Colonic mucosa (tissue), 4 donors: ENCODE measurements at regions not wholly inside any gene's neighbourhood (a gene's known extent, or its start where the extent isn't known, plus 50 kb on each side); places are given as distances from the start of the nearest gene placed in this dataset.

Experiments used
- DNase-seq: peaks from one replicate; pipeline ENCODE4 v3.0.0-alpha.2; 2020
- H3K27ac ChIP-seq: fragments of 200-600 bp; one replicate; pipeline ENCODE4 v1.8.0; 2021
- H3K27me3 ChIP-seq: fragments of 200-600 bp; one replicate; pipeline ENCODE4 v1.8.0; 2021
- H3K36me3 ChIP-seq: fragments of 200-600 bp; one replicate; pipeline ENCODE4 v1.8.0; 2021
- H3K4me1 ChIP-seq: fragments of 200-600 bp; one replicate; pipeline ENCODE4 v1.8.0; 2021; ENCODE audit warnings: mild to moderate bottlenecking
- H3K4me3 ChIP-seq: fragments of 200-600 bp; one replicate; pipeline ENCODE4 v1.8.0; 2021
- H3K9ac ChIP-seq, 2 donors: one replicate each; pipeline ENCODE4 v1.7.0; 2013; ENCODE audit warnings: control low read depth in 2 of 2, low read depth in 2 of 2, low read length in 2 of 2
- H3K9me3 ChIP-seq: fragments of 200-600 bp; one replicate; pipeline ENCODE4 v1.8.0; 2021
- CTCF ChIP-seq: fragments of 200-600 bp; IDR thresholded peaks from one replicate; pipeline ENCODE4 v1.8.0; 2022; ENCODE audit warnings: antibody characterized with exemption, mild to moderate bottlenecking
- intact Hi-C: fragments of 100-400 bp; cut with DNase I; formaldehyde crosslinking; loops from one replicate; pipeline ENCODE4 v1.14.1; 2022
- donor health status: healthy.
- donor health status: DM: no; HTN: no; CAD: no.
- donor health status: DM: no; HTN: no; CAD: no.

GRCh38 chr7:18320971-18321567 is 174.5 kb upstream of the HDAC9 start:
- Histone ChIP-seq H3K27me3 (no peaks in the 10 kb centered on the region), H3K9me3 (no peaks in the 10 kb centered on the region), H3K4me3 (no peak overlapping the region), H3K9ac (no peak overlapping the region), H3K36me3 (no peaks in the 10 kb centered on the region), H3K4me1 (no peaks in the 10 kb centered on the region), H3K27ac (no peak overlapping the region)
- DNase-seq: no peak
- peak; percentile 45 for TF ChIP-seq CTCF
- intact Hi-C loops: loop anchor here (5.0 kb wide), 1 partner anchor 109 kb away; no protein-coding TSS in a partner anchor

GRCh38 chr7:18330548-18330947 is 165.0 kb upstream of the HDAC9 start:
- H3K9ac ChIP-seq: no peak overlapping the region
- no peaks in the 10 kb centered on the region for H3K4me1 ChIP-seq
- no peak for DNase-seq
- TF ChIP-seq CTCF: no peak
- intact Hi-C loops: no loop called here
- H3K4me3 ChIP-seq: no peak overlapping the region
- H3K9me3 ChIP-seq: no peaks in the 10 kb centered on the region
- no peaks in the 10 kb centered on the region for H3K27me3 ChIP-seq
- no peaks in the 10 kb centered on the region for H3K36me3 ChIP-seq
- no peak overlapping the region for H3K27ac ChIP-seq

- Histone ChIP-seq H3K9ac (no peak overlapping the region), H3K4me1 (no peaks in the 10 kb centered on the region), H3K36me3 (no peaks in the 10 kb centered on the region), H3K4me3 (no peak overlapping the region), H3K27ac (no peak overlapping the region), H3K27me3 (no peaks in the 10 kb centered on the region), H3K9me3 (no peaks in the 10 kb centered on the region)
- no peak for DNase-seq
- intact Hi-C loops: no loop called here
- TF ChIP-seq CTCF: no peak
Observed at GRCh38 chr7:18336626-18337025, 158.9 kb upstream of the HDAC9 start.

GRCh38 chr7:18337048-18337809 is 158.3 kb upstream of the HDAC9 start:
- Histone ChIP-seq H3K27ac (no peak overlapping the region), H3K4me1 (no peaks in the 10 kb centered on the region), H3K27me3 (no peaks in the 10 kb centered on the region), H3K9ac (no peak overlapping the region), H3K9me3 (no peaks in the 10 kb centered on the region), H3K4me3 (no peak overlapping the region), H3K36me3 (no peaks in the 10 kb centered on the region)
- no peak for DNase-seq
- no peak for TF ChIP-seq CTCF
- intact Hi-C loops: no loop called here

GRCh38 chr7:18338910-18339523 is 156.5 kb upstream of the HDAC9 start:
- H3K4me3 ChIP-seq: no peak overlapping the region
- DNase-seq: no peak
- H3K9ac ChIP-seq: no peak overlapping the region
- intact Hi-C loops: no loop called here
- no peak for TF ChIP-seq CTCF
- no peaks in the 10 kb centered on the region for H3K9me3 ChIP-seq
- H3K27ac ChIP-seq: no peak overlapping the region
- H3K27me3 ChIP-seq: no peaks in the 10 kb centered on the region
- no peaks in the 10 kb centered on the region for H3K4me1 ChIP-seq
- H3K36me3 ChIP-seq: no peaks in the 10 kb centered on the region
